ENCODE measurements at regions not wholly inside any gene's neighbourhood (a gene's known extent, or its start where the extent isn't known, plus 50 kb on each side); places are given as distances from the start of the nearest gene placed in this dataset.

DNA sequence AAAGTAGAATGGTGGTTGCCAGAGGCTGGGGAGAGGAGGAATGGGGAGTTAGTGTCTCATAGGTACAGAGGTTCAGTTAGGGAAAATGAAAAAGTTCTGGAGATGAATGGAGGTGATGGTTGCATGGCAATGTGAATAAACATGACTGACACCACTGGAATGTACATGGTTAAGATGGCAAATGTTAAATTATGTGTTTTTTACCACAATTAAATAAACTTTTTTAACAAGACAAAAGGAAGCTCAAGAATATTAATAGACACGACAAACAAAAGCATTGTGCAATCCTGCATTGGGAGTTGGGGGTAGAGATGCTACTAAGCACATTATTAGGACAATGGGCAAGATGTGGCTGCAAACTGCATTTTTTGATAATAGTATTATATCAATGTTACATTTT, 147.7 kb downstream of the TWIST2 start:
- Histone ChIP-seq H3K27ac (ENCODE audit: low read depth, low read length, poor library complexity, severe bottlenecking) (no peak overlapping the region), H3K9me3 (ENCODE audit: low read depth, low read length, poor library complexity, severe bottlenecking) (no peaks in the 10 kb centered on the region), H3K36me3 (ENCODE audit: insufficient read depth, low read length, poor library complexity, severe bottlenecking) (no peaks in the 10 kb centered on the region), H3K4me3 (ENCODE audit: low read depth, low read length, poor library complexity, severe bottlenecking) (no peak overlapping the region), H3K27me3 (replicated peaks; ENCODE audit: insufficient read depth, low read depth, low read length, poor library complexity) (no peaks in the 10 kb centered on the region), H3K4me1 (ENCODE audit: insufficient read depth, low read length, poor library complexity, severe bottlenecking) (no peaks in the 10 kb centered on the region)
- POLR2A ChIA-PET (ENCODE audit: low non-redundant PET) = no interaction called here
- intact Hi-C loops (cut with micrococcal nuclease; ENCODE audit: unreplicated experiment) = no loop called here
- no TSS peak for BruUV-seq (replicated peaks)
- CTCF ChIA-PET = no interaction called here
- no peak for DNase-seq (ENCODE audit: low spot score)
- TF ChIP-seq, protein P1, sequence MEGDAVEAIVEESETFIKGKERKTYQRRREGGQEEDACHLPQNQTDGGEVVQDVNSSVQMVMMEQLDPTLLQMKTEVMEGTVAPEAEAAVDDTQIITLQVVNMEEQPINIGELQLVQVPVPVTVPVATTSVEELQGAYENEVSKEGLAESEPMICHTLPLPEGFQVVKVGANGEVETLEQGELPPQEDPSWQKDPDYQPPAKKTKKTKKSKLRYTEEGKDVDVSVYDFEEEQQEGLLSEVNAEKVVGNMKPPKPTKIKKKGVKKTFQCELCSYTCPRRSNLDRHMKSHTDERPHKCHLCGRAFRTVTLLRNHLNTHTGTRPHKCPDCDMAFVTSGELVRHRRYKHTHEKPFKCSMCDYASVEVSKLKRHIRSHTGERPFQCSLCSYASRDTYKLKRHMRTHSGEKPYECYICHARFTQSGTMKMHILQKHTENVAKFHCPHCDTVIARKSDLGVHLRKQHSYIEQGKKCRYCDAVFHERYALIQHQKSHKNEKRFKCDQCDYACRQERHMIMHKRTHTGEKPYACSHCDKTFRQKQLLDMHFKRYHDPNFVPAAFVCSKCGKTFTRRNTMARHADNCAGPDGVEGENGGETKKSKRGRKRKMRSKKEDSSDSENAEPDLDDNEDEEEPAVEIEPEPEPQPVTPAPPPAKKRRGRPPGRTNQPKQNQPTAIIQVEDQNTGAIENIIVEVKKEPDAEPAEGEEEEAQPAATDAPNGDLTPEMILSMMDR (conservative IDR thresholded peaks at IDR 0.05; ENCODE audit: low read depth, low read length) = no peak
- no peak for TF ChIP-seq EZH2 (IDR thresholded peaks at IDR 0.05; ENCODE audit: borderline replicate concordance, low read depth, low read length, poor library complexity, severe bottlenecking)

- DNase-seq (ENCODE audit: low spot score) = no peak
- POLR2A ChIA-PET (ENCODE audit: low non-redundant PET) = no interaction called here
- no peaks in the 10 kb centered on the region for H3K36me3 ChIP-seq (ENCODE audit: insufficient read depth, low read length, poor library complexity, severe bottlenecking)
- no peak overlapping the region for H3K27ac ChIP-seq (ENCODE audit: low read depth, low read length, poor library complexity, severe bottlenecking)
- no peak for TF ChIP-seq EZH2 (IDR thresholded peaks at IDR 0.05; ENCODE audit: borderline replicate concordance, low read depth, low read length, poor library complexity, severe bottlenecking)
- TF ChIP-seq, protein P1 (conservative IDR thresholded peaks at IDR 0.05; ENCODE audit: low read depth, low read length) = no peak
- peaks cover 4% of the 10 kb centered on the region for H3K27me3 ChIP-seq (replicated peaks; ENCODE audit: insufficient read depth, low read depth, low read length, poor library complexity)
- BruUV-seq (replicated peaks) = no TSS peak
- no peaks in the 10 kb centered on the region for H3K9me3 ChIP-seq (ENCODE audit: low read depth, low read length, poor library complexity, severe bottlenecking)
- CTCF ChIA-PET = no interaction called here
- no peak overlapping the region for H3K4me3 ChIP-seq (ENCODE audit: low read depth, low read length, poor library complexity, severe bottlenecking)
- intact Hi-C loops (cut with micrococcal nuclease; ENCODE audit: unreplicated experiment) = no loop called here
- H3K4me1 ChIP-seq (ENCODE audit: insufficient read depth, low read length, poor library complexity, severe bottlenecking) = no peaks in the 10 kb centered on the region
Measured at GRCh38 chr2:238996331-238997136, 148.6 kb downstream of the TWIST2 start.

GRCh38 chr2:238997137-238997390, 149.2 kb downstream of the TWIST2 start:
- intact Hi-C loops (cut with micrococcal nuclease; ENCODE audit: unreplicated experiment) = no loop called here
- no peaks in the 10 kb centered on the region for H3K36me3 ChIP-seq (ENCODE audit: insufficient read depth, low read length, poor library complexity, severe bottlenecking)
- ChIA-PET CTCF (no interaction called here), POLR2A (ENCODE audit: low non-redundant PET) (no interaction called here)
- TF ChIP-seq, protein P1 (conservative IDR thresholded peaks at IDR 0.05; ENCODE audit: low read depth, low read length) = no peak
- H3K4me1 ChIP-seq (ENCODE audit: insufficient read depth, low read length, poor library complexity, severe bottlenecking) = no peaks in the 10 kb centered on the region
- no peak overlapping the region for H3K27ac ChIP-seq (ENCODE audit: low read depth, low read length, poor library complexity, severe bottlenecking)
- BruUV-seq (replicated peaks) = no TSS peak
- DNase-seq (ENCODE audit: low spot score) = no peak
- peaks cover 6% of the 10 kb centered on the region for H3K27me3 ChIP-seq (replicated peaks; ENCODE audit: insufficient read depth, low read depth, low read length, poor library complexity)
- H3K9me3 ChIP-seq (ENCODE audit: low read depth, low read length, poor library complexity, severe bottlenecking) = no peaks in the 10 kb centered on the region
- H3K4me3 ChIP-seq (ENCODE audit: low read depth, low read length, poor library complexity, severe bottlenecking) = no peak overlapping the region

Measured in A673 (cell line).